Body of pancreas (tissue), 4 donors: ENCODE measurements at regions not wholly inside any gene's neighbourhood (a gene's known extent, or its start where the extent isn't known, plus 50 kb on each side); places are given as distances from the start of the nearest gene placed in this dataset.

Experiments
- CTCF ChIP-seq, 7 experiments: fragments of 450-650 bp in 4 of 7; fragments of 200-600 bp in 3 of 7; sonication (generic) in 3 of 7; IDR thresholded peaks; one replicate each; pipeline ENCODE4 v1.5.1; 2016 to 2019; ENCODE audit warnings: antibody characterized with exemption in 7 of 7
- POLR2A ChIP-seq, 3 donors: fragments of 450-650 bp; IDR thresholded peaks; one replicate each; pipeline ENCODE4 v1.6.1; 2016; ENCODE audit warnings: antibody characterized with exemption in 3 of 3, mild to moderate bottlenecking in 2 of 3

DNA sequence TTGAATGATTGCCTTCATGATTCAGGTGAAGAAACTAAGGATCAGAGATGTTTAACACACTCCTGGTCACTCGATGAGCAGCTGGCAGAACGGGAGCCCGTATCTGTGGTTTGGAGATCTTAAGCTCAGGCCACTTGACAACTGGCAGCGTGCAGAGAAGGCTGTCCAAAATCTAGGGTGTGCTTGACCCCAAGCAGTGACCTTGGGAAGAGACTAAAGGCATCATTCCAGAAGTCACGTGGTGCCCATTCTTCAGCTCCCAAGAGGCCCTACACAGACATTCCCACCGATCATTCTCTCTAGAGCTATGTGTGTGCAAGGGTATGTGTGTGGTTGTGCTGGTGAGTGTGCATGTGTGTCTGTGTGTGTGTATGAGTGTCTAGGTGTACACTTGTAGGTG, 493.8 kb downstream of the TCERG1L start:
- TF ChIP-seq POLR2A (IDR thresholded peaks at IDR 0.05) (no peak), CTCF (IDR thresholded peaks at IDR 0.05) (no peak)
